ENCODE measurements at regions not wholly inside any gene's neighbourhood (a gene's known extent, or its start where the extent isn't known, plus 50 kb on each side); places are given as distances from the start of the nearest gene placed in this dataset.
"Not testable (repeated sequence)": the region's sequence is repeated elsewhere in the genome, so short reads cannot be mapped to it uniquely, and the experiment has no call there.

GRCh38 chr6:8941577-8941976 is 506.2 kb upstream of the SLC35B3 start:
- no peak for DNase-seq

- DNase-seq: no peak
These were observed 505.0 kb upstream of the SLC35B3 start for GRCh38 chr6:8940356-8940755.

GRCh38 chr6:8939615-8940014 is 504.3 kb upstream of the SLC35B3 start:
- DNase-seq: no peak

- DNase-seq: no peak
These were observed 499.0 kb upstream of the SLC35B3 start for GRCh38 chr6:8934318-8934717.

- DNase-seq: no peak
These were observed 494.7 kb upstream of the SLC35B3 start for GRCh38 chr6:8930009-8930408.

GRCh38 chr6:8920244-8920643 is 484.9 kb upstream of the SLC35B3 start:
- not testable (repeated sequence) for DNase-seq

- DNase-seq: no peak
These were observed 482.9 kb upstream of the SLC35B3 start for GRCh38 chr6:8918196-8918595.

GRCh38 chr6:8914700-8915099 is 479.4 kb upstream of the SLC35B3 start:
- no peak for DNase-seq

- DNase-seq: no peak
These were observed 473.3 kb upstream of the SLC35B3 start for GRCh38 chr6:8908638-8909037.

- no peak for DNase-seq
These were observed 471.4 kb upstream of the SLC35B3 start for GRCh38 chr6:8906699-8907098.

- DNase-seq: no peak
These were observed 470.4 kb upstream of the SLC35B3 start for GRCh38 chr6:8905757-8906156.

GRCh38 chr6:8904754-8905153 is 469.4 kb upstream of the SLC35B3 start:
- no peak for DNase-seq

- DNase-seq: no peak
These were observed 464.7 kb upstream of the SLC35B3 start for GRCh38 chr6:8900056-8900455.

- DNase-seq: no peak
These were observed 454.2 kb upstream of the SLC35B3 start for GRCh38 chr6:8889514-8889913.

- DNase-seq: no peak
These were observed 453.1 kb upstream of the SLC35B3 start for GRCh38 chr6:8888468-8888867.

- DNase-seq: no peak
These were observed 446.3 kb upstream of the SLC35B3 start for GRCh38 chr6:8881663-8882062.

- no peak for DNase-seq
These were observed 444.0 kb upstream of the SLC35B3 start for GRCh38 chr6:8879334-8879733.

GRCh38 chr6:8875986-8876385 is 440.6 kb upstream of the SLC35B3 start:
- DNase-seq: no peak

- DNase-seq: no peak
These were observed 437.2 kb upstream of the SLC35B3 start for GRCh38 chr6:8872589-8872988.

GRCh38 chr6:8865451-8865850 is 430.1 kb upstream of the SLC35B3 start:
- DNase-seq: no peak

GRCh38 chr6:8860671-8861070 is 425.3 kb upstream of the SLC35B3 start:
- DNase-seq: no peak

GRCh38 chr6:8859501-8859900 is 424.2 kb upstream of the SLC35B3 start:
- no peak for DNase-seq

GRCh38 chr6:8858854-8859331 is 423.5 kb upstream of the SLC35B3 start:
- DNase-seq: no peak

GRCh38 chr6:8857160-8857559 is 421.8 kb upstream of the SLC35B3 start:
- no peak for DNase-seq

GRCh38 chr6:8855411-8855810 is 420.1 kb upstream of the SLC35B3 start:
- DNase-seq: no peak

GRCh38 chr6:8852332-8852731 is 417.0 kb upstream of the SLC35B3 start:
- DNase-seq: no peak
